Duodenal mucosa (tissue), 2 donors: ENCODE measurements at regions not wholly inside any gene's neighbourhood (a gene's known extent, or its start where the extent isn't known, plus 50 kb on each side); places are given as distances from the start of the nearest gene placed in this dataset.

ENCODE experiments used
- H3K27ac ChIP-seq: one replicate; pipeline ENCODE4 v1.7.0; 2013; ENCODE audit warnings: low read depth, low read length
- H3K27me3 ChIP-seq, 2 donors: one replicate each; pipeline ENCODE4 v1.7.0; 2013; ENCODE audit warnings: low read length in 2 of 2, control low read depth in 1 of 2; ENCODE audit not compliant: insufficient read depth in 2 of 2, control insufficient read depth in 1 of 2
- H3K36me3 ChIP-seq, 2 donors: one replicate each; pipeline ENCODE4 v1.7.0; 2013; ENCODE audit warnings: low read length in 2 of 2, control low read depth in 1 of 2; ENCODE audit not compliant: insufficient read depth in 2 of 2, control insufficient read depth in 1 of 2
- H3K4me1 ChIP-seq, 2 donors: one replicate each; pipeline ENCODE4 v1.7.0; 2013; ENCODE audit warnings: low read length in 2 of 2, control low read depth in 1 of 2; ENCODE audit not compliant: insufficient read depth in 2 of 2, control insufficient read depth in 1 of 2
- H3K4me3 ChIP-seq, 2 donors: one replicate each; pipeline ENCODE4 v1.7.0; 2013; ENCODE audit warnings: low read length in 2 of 2, low read depth in 1 of 2
- H3K9ac ChIP-seq, 2 donors: one replicate each; pipeline ENCODE4 v1.7.0; 2013; ENCODE audit warnings: low read length in 2 of 2, low read depth in 1 of 2
- H3K9me3 ChIP-seq, 2 donors: one replicate each; pipeline ENCODE4 v1.7.0; 2013; ENCODE audit warnings: low read length in 2 of 2, control low read depth in 1 of 2; ENCODE audit not compliant: control insufficient read depth in 1 of 2

DNA sequence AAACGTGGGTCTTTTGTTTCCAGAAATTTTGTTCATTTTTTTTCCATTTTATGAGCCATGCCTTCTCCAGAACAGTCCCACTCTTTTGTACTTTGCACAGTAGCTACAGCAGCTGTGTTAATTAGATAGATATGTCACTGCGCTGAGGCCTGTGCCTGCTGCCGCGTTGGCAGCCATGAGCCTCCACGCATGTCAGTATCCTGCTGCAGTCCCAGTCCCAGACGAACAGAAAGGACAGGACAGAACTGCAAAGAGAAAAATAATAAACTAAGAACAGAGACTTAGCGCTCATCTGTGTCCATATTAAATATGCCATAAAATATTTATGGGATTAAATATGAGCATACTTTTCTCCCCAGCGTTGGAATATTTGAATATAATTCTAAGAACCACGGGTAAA is 442.4 kb upstream of the RARB start:
- H3K9ac ChIP-seq: no peak overlapping the region
- H3K27me3 ChIP-seq: no peaks in the 10 kb centered on the region
- H3K9me3 ChIP-seq: no peaks in the 10 kb centered on the region
- H3K4me3 ChIP-seq: no peak overlapping the region
- no peaks in the 10 kb centered on the region for H3K4me1 ChIP-seq
- H3K36me3 ChIP-seq: no peaks in the 10 kb centered on the region
- no peak overlapping the region for H3K27ac ChIP-seq

DNA sequence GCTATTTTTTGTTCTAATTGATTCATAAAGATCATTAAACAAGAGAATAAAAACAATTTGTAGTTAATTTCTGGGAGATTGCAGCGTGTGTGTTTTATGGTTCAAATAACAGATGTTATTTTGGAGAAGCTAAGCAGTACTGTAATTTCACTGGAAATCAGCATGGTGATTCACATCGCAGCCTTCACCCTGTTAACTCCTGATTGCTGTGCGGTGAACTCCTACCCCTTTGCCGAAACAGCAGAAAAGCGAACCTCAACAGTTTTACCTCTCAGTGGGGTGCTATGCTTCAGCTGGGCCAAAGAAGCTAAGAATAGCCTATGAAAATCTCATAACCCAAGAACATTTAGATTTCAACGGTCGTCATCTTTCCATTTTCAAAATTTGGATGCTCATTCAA is 441.5 kb upstream of the RARB start:
- Histone ChIP-seq H3K27me3 (no peaks in the 10 kb centered on the region), H3K36me3 (no peaks in the 10 kb centered on the region), H3K27ac (no peak overlapping the region), H3K9me3 (no peaks in the 10 kb centered on the region), H3K4me3 (no peak overlapping the region), H3K4me1 (no peaks in the 10 kb centered on the region), H3K9ac (no peak overlapping the region)

DNA sequence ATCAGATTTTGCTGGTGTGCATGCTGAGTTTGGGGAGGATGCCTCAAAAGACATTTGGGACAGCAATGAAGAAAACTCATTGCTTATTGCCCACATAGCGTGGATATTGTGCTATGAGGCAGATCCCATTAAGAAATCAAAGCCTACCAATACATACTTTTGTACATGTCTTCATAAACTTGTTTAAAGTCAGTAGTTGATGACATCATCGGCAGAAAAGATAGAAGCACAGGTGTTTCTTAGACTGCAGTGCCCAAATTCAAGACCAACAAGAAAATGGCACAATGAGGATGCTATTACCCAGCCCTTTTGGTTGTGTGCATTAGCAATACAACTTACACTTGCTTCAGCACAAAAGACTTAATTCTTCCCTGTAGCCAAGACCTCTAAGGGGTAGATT is 428.7 kb upstream of the RARB start:
- Histone ChIP-seq H3K4me1 (no peaks in the 10 kb centered on the region), H3K9me3 (no peaks in the 10 kb centered on the region), H3K27me3 (no peaks in the 10 kb centered on the region), H3K27ac (no peak overlapping the region), H3K36me3 (no peaks in the 10 kb centered on the region), H3K4me3 (no peak overlapping the region), H3K9ac (no peak overlapping the region)

DNA sequence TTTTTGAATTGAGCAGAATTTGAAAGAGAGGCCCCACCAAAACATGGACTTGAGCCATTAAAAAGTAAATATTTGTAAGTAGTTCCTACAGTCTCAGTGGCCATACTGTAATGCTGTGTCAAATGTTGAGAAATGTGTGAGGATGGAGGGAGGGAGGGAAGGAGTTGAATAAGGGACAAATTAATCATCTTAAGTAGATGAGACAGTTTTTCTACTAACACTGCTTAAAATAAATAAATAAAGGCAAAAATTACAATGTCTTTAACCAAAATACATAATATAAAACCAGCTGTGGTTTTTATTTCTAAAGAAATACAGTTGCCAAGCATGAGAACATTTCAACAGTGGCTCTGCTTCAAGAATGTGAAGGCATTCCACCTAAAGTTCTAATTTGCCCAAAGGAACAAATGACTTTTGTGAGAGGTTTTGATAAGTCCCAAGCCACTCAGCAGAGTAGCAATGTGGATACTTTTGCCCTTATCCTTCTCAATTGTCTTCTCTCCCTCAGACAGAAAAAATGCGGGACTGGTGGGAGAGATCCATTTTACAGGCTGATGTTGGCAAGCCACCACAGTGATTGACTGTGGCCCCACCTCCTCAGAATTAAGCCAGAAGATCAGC is 427.0 kb upstream of the RARB start:
- Histone ChIP-seq H3K9ac (no peak overlapping the region), H3K27ac (no peak overlapping the region), H3K4me1 (no peaks in the 10 kb centered on the region), H3K36me3 (no peaks in the 10 kb centered on the region), H3K27me3 (no peaks in the 10 kb centered on the region), H3K4me3 (no peak overlapping the region), H3K9me3 (no peaks in the 10 kb centered on the region)

DNA sequence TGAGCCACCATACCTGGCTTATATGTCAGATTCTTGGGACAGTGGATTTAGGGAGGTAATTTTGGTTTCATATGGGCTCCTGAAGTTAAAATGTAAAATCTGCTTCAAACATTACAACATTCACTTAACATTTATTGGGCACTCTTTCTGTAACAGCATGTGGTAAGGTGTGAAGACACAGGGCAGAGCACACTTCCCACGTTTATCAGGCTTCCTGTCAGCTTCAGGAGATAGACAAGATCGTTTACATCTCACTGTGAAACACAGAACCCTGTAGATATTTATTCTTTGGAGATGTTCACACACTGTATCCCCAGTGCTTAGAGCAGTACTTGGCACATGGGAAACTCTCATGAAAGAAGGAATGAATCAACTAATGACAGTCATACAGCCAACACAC is 426.0 kb upstream of the RARB start:
- Histone ChIP-seq H3K4me3 (no peak overlapping the region), H3K36me3 (no peaks in the 10 kb centered on the region), H3K4me1 (no peaks in the 10 kb centered on the region), H3K9me3 (no peaks in the 10 kb centered on the region), H3K27ac (no peak overlapping the region), H3K9ac (no peak overlapping the region), H3K27me3 (no peaks in the 10 kb centered on the region)

DNA sequence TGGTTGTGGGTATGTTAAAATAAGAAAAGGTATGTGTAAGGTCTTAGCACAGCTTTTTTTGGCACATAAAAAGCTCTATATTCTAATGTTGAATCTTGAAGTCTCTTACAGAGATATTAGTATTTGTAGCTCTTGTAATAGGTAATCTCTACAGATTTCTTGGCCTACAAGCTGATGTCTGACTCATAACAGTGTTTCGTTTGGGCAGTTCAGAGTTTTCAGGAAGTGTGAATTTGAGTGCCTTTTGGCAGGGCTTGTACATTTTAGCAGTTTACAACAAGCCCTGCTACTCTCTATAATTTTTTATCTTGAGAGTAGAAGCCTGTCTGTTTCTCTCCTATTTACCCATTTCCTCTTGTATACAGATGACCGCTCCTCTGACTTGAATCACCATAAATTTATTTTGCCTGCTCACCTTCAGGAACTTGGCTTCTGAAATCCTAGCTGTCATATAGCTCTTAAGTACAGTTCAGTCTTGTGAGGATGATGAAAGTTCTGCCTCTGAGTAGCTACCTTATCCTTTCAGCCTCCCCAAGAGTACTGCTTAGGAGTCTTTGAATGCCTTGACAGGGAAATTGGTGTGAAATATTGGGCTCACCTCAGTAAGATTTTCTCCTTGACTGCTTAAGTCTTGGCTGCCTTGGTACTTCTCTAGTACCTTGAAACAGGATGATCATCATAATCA is 419.9 kb upstream of the RARB start:
- Histone ChIP-seq H3K36me3 (no peaks in the 10 kb centered on the region), H3K9ac (no peak overlapping the region), H3K27me3 (no peaks in the 10 kb centered on the region), H3K4me3 (no peak overlapping the region), H3K4me1 (no peaks in the 10 kb centered on the region), H3K27ac (no peak overlapping the region), H3K9me3 (no peaks in the 10 kb centered on the region)

DNA sequence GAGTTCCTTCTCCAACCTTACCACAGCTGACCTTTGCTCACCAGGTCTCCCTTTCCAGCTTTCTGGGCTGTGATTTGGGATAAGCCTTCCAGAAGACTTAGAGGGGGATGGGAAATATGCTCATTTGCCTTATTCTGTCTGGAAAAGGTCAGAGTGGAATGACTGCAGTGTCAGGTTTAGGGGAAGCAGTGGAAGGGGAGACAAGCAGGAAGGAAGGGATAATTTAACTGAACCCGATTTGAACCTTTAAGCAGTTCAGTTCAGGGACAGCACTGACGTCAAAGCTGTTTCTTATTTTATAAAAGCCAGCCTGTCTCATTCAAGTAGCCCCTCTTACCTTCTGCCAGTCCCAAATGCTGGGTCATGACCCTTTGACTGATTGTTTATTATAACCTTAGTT is 418.4 kb upstream of the RARB start:
- Histone ChIP-seq H3K27me3 (no peaks in the 10 kb centered on the region), H3K4me1 (no peaks in the 10 kb centered on the region), H3K27ac (no peak overlapping the region), H3K9me3 (no peaks in the 10 kb centered on the region), H3K36me3 (no peaks in the 10 kb centered on the region), H3K4me3 (no peak overlapping the region), H3K9ac (no peak overlapping the region)

DNA sequence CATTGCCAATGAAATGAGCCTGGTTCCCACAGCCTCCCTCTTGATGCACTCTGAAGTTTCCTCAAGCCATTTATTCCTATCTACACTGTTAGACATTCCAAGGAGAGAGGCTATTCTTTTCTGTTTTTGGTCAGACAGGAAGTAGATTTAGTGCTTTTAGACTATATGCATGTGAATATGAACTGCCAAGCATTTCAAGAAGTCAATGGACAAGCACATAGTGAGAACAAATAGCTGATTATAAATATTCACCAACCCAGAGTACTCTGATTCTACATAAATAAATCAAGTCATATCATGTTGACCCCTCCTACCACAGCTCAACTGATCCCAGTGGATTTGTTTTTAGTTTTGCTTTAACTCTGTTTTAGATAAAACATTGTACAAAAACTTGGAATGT is 412.5 kb upstream of the RARB start:
- Histone ChIP-seq H3K4me1 (no peaks in the 10 kb centered on the region), H3K27me3 (no peaks in the 10 kb centered on the region), H3K27ac (no peak overlapping the region), H3K9ac (no peak overlapping the region), H3K4me3 (no peak overlapping the region), H3K9me3 (no peaks in the 10 kb centered on the region), H3K36me3 (no peaks in the 10 kb centered on the region)

DNA sequence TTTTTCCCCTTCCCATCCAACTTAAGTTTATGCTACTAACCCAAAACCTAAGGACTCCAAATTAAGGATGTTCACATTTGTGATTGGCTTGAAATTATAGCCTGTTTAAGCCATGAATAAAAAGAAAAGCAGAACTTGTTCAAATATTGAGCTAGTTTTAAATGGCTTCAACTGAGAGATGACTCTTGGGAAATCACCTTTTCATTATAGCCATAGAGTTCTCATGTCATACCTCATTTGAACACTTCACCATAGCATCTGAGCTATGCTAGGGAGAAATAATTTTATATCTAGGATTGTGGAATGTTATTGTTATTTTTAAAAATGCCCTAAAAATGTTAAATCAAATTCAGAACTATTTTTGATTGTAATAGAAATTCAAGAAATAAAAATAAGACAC is 409.2 kb upstream of the RARB start:
- H3K27me3 ChIP-seq: no peaks in the 10 kb centered on the region
- no peaks in the 10 kb centered on the region for H3K9me3 ChIP-seq
- H3K4me1 ChIP-seq: no peaks in the 10 kb centered on the region
- H3K9ac ChIP-seq: no peak overlapping the region
- H3K36me3 ChIP-seq: no peaks in the 10 kb centered on the region
- H3K4me3 ChIP-seq: no peak overlapping the region
- H3K27ac ChIP-seq: no peak overlapping the region

DNA sequence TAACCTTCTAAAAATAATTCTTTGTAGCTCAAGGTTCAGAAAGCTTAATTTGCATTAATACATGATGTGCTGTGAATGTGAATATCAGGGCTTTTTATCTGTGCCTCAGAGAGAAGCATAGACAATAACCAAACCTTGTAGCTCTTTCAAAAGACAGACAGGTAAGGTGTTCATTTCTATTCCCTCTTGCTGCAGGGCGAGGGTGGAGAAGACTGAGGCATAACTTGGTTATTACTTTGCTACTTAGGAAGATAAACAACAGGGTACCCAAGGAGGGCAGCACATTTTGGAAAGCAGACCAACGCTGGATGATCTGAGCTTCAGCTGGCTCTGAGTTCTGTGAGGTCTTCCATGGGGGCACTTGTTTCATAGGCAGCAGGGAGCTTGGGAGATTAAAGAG is 408.6 kb upstream of the RARB start:
- H3K36me3 ChIP-seq: no peaks in the 10 kb centered on the region
- H3K9ac ChIP-seq: no peak overlapping the region
- H3K9me3 ChIP-seq: no peaks in the 10 kb centered on the region
- H3K27me3 ChIP-seq: no peaks in the 10 kb centered on the region
- no peak overlapping the region for H3K27ac ChIP-seq
- no peaks in the 10 kb centered on the region for H3K4me1 ChIP-seq
- no peak overlapping the region for H3K4me3 ChIP-seq
